Panc1 (cell line): ENCODE measurements at regions not wholly inside any gene's neighbourhood (a gene's known extent, or its start where the extent isn't known, plus 50 kb on each side); places are given as distances from the start of the nearest gene placed in this dataset.

ENCODE experiments used
- CTCF ChIP-seq: fragments of 450-650 bp; IDR thresholded peaks from 2 replicates; pipeline ENCODE4 v1.5.1; 2017; ENCODE audit warnings: mild to moderate bottlenecking
- POLR2AphosphoS5 ChIP-seq: IDR thresholded peaks from 2 replicates; pipeline ENCODE4 v1.6.1; 2012; ENCODE audit warnings: mild to moderate bottlenecking, low read depth, low read length, moderate library complexity
- REST ChIP-seq, 2 experiments: IDR thresholded peaks; 2 replicates each; pipeline ENCODE4 v1.6.1; 2011 to 2012; ENCODE audit warnings: low read depth in 2 of 2, control low read depth in 1 of 2, low read length in 1 of 2, mild to moderate bottlenecking in 1 of 2, moderate library complexity in 1 of 2; ENCODE audit not compliant: insufficient read depth in 1 of 2
- SIN3A ChIP-seq: IDR thresholded peaks from 2 replicates; pipeline ENCODE4 v1.6.1; 2012; ENCODE audit warnings: low read depth, mild to moderate bottlenecking, low read length, moderate library complexity, borderline replicate concordance; ENCODE audit not compliant: insufficient read depth

GRCh38 chr10:36209480-36209879, 567.4 kb upstream of the FZD8 start:
- TF ChIP-seq CTCF (no peak), POLR2AphosphoS5 (no peak), SIN3A (no peak), REST (IDR thresholded peaks at IDR 0.05; ENCODE audit: insufficient read depth in 1 of 2, low read depth in 2 of 2, low read length in 1 of 2) (no peak)
